ENCODE measurements at regions not wholly inside any gene's neighbourhood (a gene's known extent, or its start where the extent isn't known, plus 50 kb on each side); places are given as distances from the start of the nearest gene placed in this dataset.

GRCh38 chr15:35606450-35606779, 60.5 kb upstream of the DPH6 start:
- TF ChIP-seq EZH2 (IDR thresholded peaks at IDR 0.05; ENCODE audit: insufficient read depth, low read length) (no peak), CTCF (IDR thresholded peaks at IDR 0.05; ENCODE audit: insufficient read depth, low read depth, low read length) (no peak)

Data from astrocyte (in vitro differentiated cells and primary cell).